ENCODE measurements at regions not wholly inside any gene's neighbourhood (a gene's known extent, or its start where the extent isn't known, plus 50 kb on each side); places are given as distances from the start of the nearest gene placed in this dataset.

DNA sequence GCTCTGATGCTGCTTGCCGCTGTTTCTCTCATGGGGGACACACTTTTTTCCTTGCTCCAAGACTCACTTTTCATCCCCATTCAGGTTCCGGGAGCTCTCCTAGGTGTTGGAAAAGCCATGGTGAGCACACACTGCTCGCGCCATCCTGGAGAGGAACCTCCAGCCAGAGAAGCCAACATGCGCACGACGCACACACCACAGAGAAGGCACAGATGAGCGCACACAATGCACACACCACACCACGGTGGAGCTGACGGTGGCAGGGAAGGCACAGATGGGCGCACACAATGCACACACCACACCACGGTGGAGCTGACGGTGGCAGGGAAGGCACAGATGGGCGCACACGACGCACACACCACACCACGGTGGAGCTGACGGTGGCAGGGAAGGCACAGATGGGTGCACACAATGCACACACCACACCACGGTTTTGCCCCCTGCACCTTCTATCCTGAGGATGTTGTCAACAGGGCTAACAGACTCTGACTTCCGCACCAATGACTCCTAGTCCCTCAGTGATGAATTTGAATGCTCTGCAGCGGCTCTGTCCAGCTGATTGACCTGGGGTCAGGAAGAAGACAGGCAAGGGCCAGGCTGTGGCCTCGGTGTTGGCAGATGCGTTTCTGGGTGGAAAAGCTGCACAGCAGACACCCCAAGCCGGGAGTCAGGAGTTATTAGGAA lies 154.7 kb downstream of the ERMARD start:
- H3K9me3 ChIP-seq = no peaks in the 10 kb centered on the region
- peak in 2 of 4 donors; percentile 22 to 31 for ATAC-seq
- peak overlapping the region in 2 of 12 donors; percentile 6 to 27 for H3K27ac ChIP-seq
- intact Hi-C loops (cut with DNase I) = loop anchor here in 5 of 10 donors (2.0 to 10.0 kb wide), 4 partner anchors 45 to 59 kb away; no protein-coding TSS in a partner anchor
- TF ChIP-seq, protein P1, sequence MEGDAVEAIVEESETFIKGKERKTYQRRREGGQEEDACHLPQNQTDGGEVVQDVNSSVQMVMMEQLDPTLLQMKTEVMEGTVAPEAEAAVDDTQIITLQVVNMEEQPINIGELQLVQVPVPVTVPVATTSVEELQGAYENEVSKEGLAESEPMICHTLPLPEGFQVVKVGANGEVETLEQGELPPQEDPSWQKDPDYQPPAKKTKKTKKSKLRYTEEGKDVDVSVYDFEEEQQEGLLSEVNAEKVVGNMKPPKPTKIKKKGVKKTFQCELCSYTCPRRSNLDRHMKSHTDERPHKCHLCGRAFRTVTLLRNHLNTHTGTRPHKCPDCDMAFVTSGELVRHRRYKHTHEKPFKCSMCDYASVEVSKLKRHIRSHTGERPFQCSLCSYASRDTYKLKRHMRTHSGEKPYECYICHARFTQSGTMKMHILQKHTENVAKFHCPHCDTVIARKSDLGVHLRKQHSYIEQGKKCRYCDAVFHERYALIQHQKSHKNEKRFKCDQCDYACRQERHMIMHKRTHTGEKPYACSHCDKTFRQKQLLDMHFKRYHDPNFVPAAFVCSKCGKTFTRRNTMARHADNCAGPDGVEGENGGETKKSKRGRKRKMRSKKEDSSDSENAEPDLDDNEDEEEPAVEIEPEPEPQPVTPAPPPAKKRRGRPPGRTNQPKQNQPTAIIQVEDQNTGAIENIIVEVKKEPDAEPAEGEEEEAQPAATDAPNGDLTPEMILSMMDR (IDR thresholded peaks at IDR 0.05) = no peak
- no peak for TF ChIP-seq POLR2A (IDR thresholded peaks at IDR 0.05)
- H3K4me3 ChIP-seq = no peak overlapping the region
- 70 to 75% (median 71%) methylated on average over 21 to 24 of the region's 24 CpGs for WGBS, 4 donors
- DNase-seq = no peak
- peaks cover 0 to 33% (median 14%) of the 10 kb centered on the region in 12 donors for H3K4me1 ChIP-seq
- H3K36me3 ChIP-seq = no peaks in the 10 kb centered on the region
- H3K27me3 ChIP-seq = no peaks in the 10 kb centered on the region

DNA sequence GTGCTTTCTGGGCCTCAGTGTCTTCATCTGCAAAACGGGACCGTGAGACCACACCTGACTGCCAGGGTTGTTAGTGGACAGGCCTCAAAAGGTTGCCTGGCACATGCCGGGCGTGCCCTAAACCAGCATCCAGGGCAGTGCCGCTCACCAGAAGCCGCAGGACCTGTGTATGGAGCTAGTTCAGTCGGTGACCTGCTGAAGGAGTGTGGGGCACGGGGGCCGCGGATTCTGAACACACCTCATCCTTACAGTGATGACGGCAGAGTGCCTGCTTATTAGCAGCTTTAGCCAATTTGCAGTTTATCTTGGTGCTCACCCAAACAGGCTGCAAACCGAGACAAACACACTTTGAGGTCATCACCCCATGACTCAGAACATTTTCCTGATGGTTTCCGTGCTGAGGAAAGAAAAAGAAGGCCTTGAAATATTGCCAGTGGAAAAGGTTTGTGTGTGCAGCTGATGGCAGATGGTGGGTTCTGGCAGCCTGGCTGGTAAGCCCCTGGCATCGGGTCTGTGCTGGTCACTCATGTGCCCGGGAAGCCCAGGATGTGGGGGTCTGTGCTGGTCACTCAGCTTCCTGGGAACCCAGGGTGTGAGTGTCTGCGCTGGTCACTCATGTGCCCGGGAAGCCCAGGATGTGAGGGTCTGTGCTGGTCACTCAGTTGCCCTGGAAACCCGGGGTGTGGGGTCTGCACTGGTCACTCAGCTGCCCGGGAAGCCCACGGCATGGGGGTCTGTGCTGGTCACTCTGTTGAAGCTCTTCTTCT lies 153.8 kb downstream of the ERMARD start:
- no peak for TF ChIP-seq POLR2A (IDR thresholded peaks at IDR 0.05)
- TF ChIP-seq, protein P1 (IDR thresholded peaks at IDR 0.05) = no peak
- peak; percentile 49 to 89 (median 75) for ATAC-seq
- H3K27ac ChIP-seq = peak overlapping the region in 5 of 12 donors; percentile 20 to 46 (median 34)
- H3K4me3 ChIP-seq = no peak overlapping the region
- WGBS, 4 donors = 47 to 63% (median 60%) methylated on average over 18 to 20 of the region's 20 CpGs
- no peaks in the 10 kb centered on the region for H3K36me3 ChIP-seq
- H3K9me3 ChIP-seq = no peaks in the 10 kb centered on the region
- DNase-seq = peak in 3 of 5 donors; percentile 43 to 52 (median 52)
- no peaks in the 10 kb centered on the region for H3K27me3 ChIP-seq
- intact Hi-C loops (cut with DNase I) = loop anchor here in 4 of 10 donors (5.0 to 10.0 kb wide), 3 partner anchors 50 to 58 kb away; no protein-coding TSS in a partner anchor
- peaks cover 0 to 33% (median 14%) of the 10 kb centered on the region in 12 donors for H3K4me1 ChIP-seq

DNA sequence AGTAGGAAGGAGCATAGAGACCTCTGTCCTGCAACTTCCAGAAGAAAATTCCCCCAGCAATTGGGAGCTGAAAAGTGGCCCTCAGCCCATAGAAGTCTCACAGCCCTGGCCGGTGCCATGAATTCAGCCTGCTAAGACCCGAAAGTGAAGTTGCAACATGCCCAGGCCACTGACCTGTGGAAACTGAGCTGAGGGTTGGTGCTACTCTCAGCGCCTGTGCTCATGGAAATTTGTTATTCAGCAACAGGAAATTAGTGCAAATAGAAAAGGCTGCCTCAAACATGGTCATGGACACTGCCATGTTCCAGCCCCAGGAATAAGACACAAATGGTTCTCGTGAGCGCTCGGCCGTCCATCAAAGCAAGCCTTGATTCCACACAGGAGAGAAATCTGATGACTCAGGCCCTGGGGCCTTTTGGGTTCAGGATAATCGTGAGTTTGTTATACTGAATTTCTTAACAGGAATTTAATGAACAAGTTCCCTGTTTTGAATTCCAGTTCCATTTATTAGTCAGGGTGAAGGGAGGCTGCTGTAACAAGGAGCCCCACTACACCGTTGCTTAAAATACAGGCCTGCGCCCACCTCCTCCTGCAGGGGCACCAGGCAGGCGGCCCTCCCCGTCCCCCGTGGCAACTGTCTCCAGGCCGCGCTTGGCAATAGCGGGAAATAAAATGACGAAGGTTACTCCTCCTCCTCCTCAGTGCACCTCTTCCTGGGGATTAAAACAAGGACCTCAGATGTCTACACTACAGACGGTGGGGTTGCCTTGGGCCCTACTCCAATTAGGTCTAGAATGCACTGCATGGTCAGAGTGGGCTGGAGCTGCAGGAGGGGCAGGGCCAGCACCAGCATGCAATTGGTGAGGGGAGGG lies 152.9 kb downstream of the ERMARD start:
- WGBS, 4 donors = 88 to 94% (median 91%) methylated on average over 18 of the region's 18 CpGs
- ATAC-seq = no peak
- intact Hi-C loops (cut with DNase I) = loop anchor here in 1 of 10 donors (10.0 kb wide), 1 partner anchor 49 kb away; no protein-coding TSS in a partner anchor

More for the DNA sequence above, 152.9 kb downstream of the ERMARD start:
- H3K36me3 ChIP-seq = no peaks in the 10 kb centered on the region
- DNase-seq = no peak
- peaks cover 0 to 33% (median 17%) of the 10 kb centered on the region in 12 donors for H3K4me1 ChIP-seq
- peak overlapping the region in 1 of 12 donors; percentile 34 for H3K27ac ChIP-seq
- H3K4me3 ChIP-seq = no peak overlapping the region
- no peaks in the 10 kb centered on the region for H3K9me3 ChIP-seq
- no peaks in the 10 kb centered on the region for H3K27me3 ChIP-seq
- TF ChIP-seq POLR2A (IDR thresholded peaks at IDR 0.05) = no peak
- TF ChIP-seq, protein P1 (IDR thresholded peaks at IDR 0.05) = no peak
